GM18870 (cell line): ENCODE measurements at regions not wholly inside any gene's neighbourhood (a gene's known extent, or its start where the extent isn't known, plus 50 kb on each side); places are given as distances from the start of the nearest gene placed in this dataset.
"Not testable (repeated sequence)": the region's sequence is repeated elsewhere in the genome, so short reads cannot be mapped to it uniquely, and the experiment has no call there.

ENCODE experiments used
- ATAC-seq: cut with Tn5 transposase; IDR thresholded peaks from one replicate; pipeline ENCODE4 v1.9.1; 2021; ENCODE audit warnings: moderate library complexity; ENCODE audit not compliant: unreplicated experiment

GRCh38 chr6:135703007-135703406, 148.5 kb upstream of the PDE7B start:
- ATAC-seq, result no peak

- peak; percentile 91 for ATAC-seq
Measured at GRCh38 chr6:135703621-135704020, 147.9 kb upstream of the PDE7B start.

- no peak for ATAC-seq
Measured at GRCh38 chr6:135707426-135707825, 144.1 kb upstream of the PDE7B start.

- no peak for ATAC-seq
Measured at GRCh38 chr6:135710042-135710441, 141.5 kb upstream of the PDE7B start.

- ATAC-seq, result no peak
Measured at GRCh38 chr6:135722190-135722589, 129.3 kb upstream of the PDE7B start.

GRCh38 chr6:135722679-135723078, 128.8 kb upstream of the PDE7B start:
- ATAC-seq, result peak; percentile 90

GRCh38 chr6:135728589-135728988, 122.9 kb upstream of the PDE7B start:
- ATAC-seq, result no peak

GRCh38 chr6:135731116-135731515, 120.4 kb upstream of the PDE7B start:
- ATAC-seq, result no peak

- ATAC-seq, result not testable (repeated sequence)
Measured at GRCh38 chr6:135736351-135736750, 115.2 kb upstream of the PDE7B start.

GRCh38 chr6:135738636-135739035, 112.9 kb upstream of the PDE7B start:
- no peak for ATAC-seq

- no peak for ATAC-seq
Measured at GRCh38 chr6:135739288-135739687, 112.2 kb upstream of the PDE7B start.

- ATAC-seq, result no peak
Measured at GRCh38 chr6:135740580-135740979, 110.9 kb upstream of the PDE7B start.

GRCh38 chr6:135743476-135743875, 108.0 kb upstream of the PDE7B start:
- ATAC-seq, result no peak

- ATAC-seq, result no peak
Measured at GRCh38 chr6:135748189-135748588, 103.3 kb upstream of the PDE7B start.

GRCh38 chr6:135750081-135750480, 101.4 kb upstream of the PDE7B start:
- no peak for ATAC-seq

GRCh38 chr6:135753196-135753595, 98.3 kb upstream of the PDE7B start:
- no peak for ATAC-seq

GRCh38 chr6:135759831-135760230, 91.7 kb upstream of the PDE7B start:
- ATAC-seq, result no peak

GRCh38 chr6:135774006-135774405, 77.5 kb upstream of the PDE7B start:
- no peak for ATAC-seq

- ATAC-seq, result no peak
Measured at GRCh38 chr6:135779213-135779612, 72.3 kb upstream of the PDE7B start.

- no peak for ATAC-seq
Measured at GRCh38 chr6:135780326-135780725, 71.2 kb upstream of the PDE7B start.

GRCh38 chr6:135782546-135782945, 69.0 kb upstream of the PDE7B start:
- ATAC-seq, result no peak

- ATAC-seq, result no peak
Measured at GRCh38 chr6:135784507-135784906, 67.0 kb upstream of the PDE7B start.

GRCh38 chr6:135789375-135790050, 62.0 kb upstream of the PDE7B start:
- no peak for ATAC-seq
